HPDE6-E6E7 (cell line): ENCODE measurements at regions not wholly inside any gene's neighbourhood (a gene's known extent, or its start where the extent isn't known, plus 50 kb on each side); places are given as distances from the start of the nearest gene placed in this dataset.

Source experiments
- DNase-seq: peaks from one replicate; pipeline ENCODE4 v3.0.0; 2011; ENCODE audit warnings: missing footprints; ENCODE audit errors: extremely low spot score

- no peak for DNase-seq
Observed at GRCh38 chr21:15241997-15242736, 177.4 kb upstream of the NRIP1 start.

DNA sequence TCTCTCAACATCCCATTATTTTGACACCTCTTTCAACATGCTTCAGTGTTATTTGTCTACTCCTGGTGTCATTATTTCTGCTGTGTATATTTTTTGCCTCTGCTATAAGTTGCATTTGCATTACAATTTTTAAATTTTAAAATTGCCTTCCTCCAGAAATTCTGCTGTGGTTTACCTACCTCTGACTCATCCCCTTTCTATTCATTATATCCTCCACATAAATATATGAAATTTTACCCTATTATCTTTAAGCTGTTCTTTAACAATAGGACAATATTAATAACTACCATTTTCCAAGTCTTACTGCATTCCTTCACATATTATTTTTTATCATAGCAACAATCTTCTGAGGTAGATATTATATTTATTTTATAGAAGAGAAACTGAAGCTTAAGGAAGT lies 178.1 kb upstream of the NRIP1 start:
- no peak for DNase-seq

- DNase-seq, result no peak
Observed at GRCh38 chr21:15243406-15243805, 178.6 kb upstream of the NRIP1 start.

- DNase-seq, result no peak
Observed at GRCh38 chr21:15247613-15248012, 182.8 kb upstream of the NRIP1 start.

DNA sequence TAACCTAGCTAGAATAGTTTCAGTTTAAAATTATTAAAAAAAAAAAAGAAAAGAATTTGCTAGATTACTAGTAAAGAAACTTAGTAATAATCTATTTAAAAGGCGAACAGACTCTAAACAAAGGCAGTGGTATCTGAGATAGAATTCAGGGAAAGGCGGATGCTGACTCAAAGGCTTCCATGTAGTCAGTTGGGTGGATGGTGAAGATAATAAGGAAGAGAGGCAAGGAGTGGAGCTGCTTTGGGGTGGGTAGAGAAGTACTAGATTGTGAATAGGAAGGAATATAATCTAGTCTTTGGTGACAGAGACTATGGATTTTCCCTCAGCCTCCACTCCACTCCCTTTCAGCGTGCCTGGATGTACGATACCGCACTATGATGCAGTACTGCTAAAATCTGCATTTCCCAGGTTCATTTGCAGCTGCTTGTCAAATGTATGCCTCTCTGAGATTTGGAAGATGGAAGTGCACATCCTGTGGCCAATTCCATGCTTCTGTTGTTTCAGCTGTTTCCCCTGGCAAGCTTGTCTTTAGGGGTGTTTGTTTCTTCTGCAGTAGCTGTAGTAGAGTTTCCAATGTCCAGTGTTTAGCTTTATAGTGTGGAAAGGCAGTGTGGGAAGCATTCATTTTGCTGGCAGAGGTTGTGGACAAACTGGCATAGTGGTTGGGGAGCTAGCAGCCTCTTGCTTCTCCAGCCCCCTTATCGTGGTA lies 184.6 kb upstream of the NRIP1 start:
- DNase-seq, result no peak

GRCh38 chr21:15250384-15250783 lies 185.6 kb upstream of the NRIP1 start:
- DNase-seq, result peak; percentile 27

DNA sequence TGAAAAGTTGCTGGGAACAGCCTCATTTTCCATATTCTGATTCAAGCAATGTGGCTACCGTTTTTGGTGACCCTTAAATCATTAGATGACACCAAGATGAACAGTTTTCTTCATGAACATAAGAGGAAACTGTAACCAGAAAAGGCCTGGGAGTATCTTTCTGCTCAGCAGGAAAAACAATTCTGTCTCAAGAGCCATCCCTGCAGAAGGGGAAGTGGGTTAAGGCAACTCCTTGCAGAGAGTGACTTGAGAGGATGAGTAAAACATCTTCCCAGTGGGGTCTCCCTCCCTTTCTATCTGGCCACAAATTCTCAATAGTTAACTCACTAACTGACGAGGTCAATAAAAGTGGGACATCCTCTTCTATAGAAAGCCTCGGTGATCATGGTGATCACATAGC lies 187.6 kb upstream of the NRIP1 start:
- no peak for DNase-seq

DNA sequence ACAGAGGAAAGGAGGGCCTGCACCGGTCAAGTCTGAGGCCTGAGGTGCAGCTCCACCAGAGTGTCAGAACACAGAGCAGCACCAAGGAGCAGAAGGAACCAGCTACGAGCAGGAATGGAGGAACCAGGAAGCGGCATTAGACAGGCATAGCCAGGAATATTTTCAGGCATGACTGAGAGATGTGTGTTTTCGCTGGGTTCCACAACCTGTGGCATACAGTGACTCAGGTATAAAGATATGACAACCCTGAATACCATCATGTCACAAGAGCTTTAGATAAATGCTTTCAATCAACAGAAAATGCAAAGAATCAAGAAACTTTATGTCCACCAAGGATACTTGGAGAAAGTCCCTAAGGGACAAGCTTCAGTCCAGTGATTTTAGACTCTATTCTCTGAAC lies 189.3 kb upstream of the NRIP1 start:
- DNase-seq, result no peak

DNA sequence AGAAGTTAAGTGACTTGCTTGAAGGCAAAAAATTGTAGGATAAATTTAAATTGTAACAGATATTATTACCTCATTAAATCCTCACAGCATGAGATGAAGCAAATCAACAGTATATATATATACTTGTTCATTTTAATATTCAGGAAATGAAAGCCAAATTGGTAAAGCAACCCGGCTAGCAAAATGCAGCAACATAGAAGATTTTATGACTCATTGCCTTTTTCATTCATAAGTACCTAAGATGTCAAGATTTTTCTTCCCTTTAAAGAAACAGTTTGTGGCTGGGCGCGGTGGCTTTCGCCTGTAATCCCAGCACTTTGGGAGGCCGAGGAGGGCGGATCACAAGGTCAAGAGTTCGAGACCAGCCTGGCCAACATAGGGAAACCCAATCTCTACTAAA lies 190.5 kb upstream of the NRIP1 start:
- DNase-seq, result no peak

- DNase-seq, result no peak
Observed at GRCh38 chr21:15255763-15256162, 191.0 kb upstream of the NRIP1 start.

GRCh38 chr21:15256996-15257395 lies 192.2 kb upstream of the NRIP1 start:
- no peak for DNase-seq

GRCh38 chr21:15257646-15258045 lies 192.8 kb upstream of the NRIP1 start:
- no peak for DNase-seq

GRCh38 chr21:15259824-15260223 lies 195.0 kb upstream of the NRIP1 start:
- DNase-seq, result no peak

DNA sequence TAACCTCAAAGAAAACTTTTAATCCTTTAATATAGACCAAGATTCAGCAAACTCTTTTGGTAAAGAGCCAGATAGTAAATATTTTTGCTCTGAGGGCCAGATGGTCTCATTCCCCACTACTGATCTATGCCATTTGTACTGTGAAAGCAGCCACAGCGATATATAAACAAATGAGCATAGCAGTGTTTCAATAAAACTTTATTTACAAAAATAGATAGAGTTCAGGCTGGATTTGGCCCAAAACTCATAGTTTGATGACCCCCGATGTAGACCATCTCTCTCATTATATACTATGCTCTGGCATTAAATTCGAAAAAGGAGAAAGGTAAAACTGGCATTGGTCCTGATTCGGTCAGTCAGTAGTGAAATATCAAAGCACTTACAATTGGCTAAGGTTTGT lies 195.8 kb upstream of the NRIP1 start:
- DNase-seq, result no peak

GRCh38 chr21:15264084-15264665 lies 199.4 kb upstream of the NRIP1 start:
- no peak for DNase-seq

GRCh38 chr21:15272171-15272570 lies 207.4 kb upstream of the NRIP1 start:
- no peak for DNase-seq

DNA sequence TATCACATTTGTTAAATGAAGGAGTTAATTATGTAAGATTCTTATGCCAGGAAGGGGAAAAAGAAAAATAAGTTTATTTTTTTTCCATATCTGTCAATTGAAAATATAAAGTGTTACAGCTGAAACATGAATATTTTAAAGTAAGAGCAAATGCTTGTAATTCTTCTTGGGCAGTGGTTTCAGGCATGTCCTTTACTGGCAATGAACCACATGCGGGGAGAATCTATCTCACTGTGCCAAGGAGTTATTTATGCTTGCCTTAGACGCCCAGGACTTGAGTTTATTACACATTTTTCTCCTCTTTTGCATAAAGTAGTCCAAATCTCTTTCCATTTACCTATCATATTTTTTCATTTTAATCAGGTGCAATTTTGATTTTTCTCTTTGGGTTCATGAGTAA lies 207.8 kb upstream of the NRIP1 start:
- no peak for DNase-seq

DNA sequence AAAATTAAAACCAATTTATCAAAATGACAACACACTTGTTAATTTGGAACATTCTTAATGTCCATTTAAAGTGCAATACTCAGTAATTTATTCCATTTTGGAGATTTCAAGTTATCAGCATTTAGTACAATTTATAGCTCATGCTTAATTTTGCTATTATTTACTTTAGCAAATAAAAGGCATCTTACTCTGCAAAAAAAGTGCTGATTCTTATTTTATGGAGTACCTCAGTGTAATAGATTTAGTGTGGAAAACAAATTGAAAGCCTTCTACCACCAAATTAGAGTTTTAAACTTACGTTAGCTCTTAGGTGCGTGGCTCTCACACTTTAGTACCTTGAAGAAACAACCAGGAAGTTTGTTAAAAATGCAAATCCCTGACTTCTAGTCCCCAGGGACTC lies 208.4 kb upstream of the NRIP1 start:
- no peak for DNase-seq

DNA sequence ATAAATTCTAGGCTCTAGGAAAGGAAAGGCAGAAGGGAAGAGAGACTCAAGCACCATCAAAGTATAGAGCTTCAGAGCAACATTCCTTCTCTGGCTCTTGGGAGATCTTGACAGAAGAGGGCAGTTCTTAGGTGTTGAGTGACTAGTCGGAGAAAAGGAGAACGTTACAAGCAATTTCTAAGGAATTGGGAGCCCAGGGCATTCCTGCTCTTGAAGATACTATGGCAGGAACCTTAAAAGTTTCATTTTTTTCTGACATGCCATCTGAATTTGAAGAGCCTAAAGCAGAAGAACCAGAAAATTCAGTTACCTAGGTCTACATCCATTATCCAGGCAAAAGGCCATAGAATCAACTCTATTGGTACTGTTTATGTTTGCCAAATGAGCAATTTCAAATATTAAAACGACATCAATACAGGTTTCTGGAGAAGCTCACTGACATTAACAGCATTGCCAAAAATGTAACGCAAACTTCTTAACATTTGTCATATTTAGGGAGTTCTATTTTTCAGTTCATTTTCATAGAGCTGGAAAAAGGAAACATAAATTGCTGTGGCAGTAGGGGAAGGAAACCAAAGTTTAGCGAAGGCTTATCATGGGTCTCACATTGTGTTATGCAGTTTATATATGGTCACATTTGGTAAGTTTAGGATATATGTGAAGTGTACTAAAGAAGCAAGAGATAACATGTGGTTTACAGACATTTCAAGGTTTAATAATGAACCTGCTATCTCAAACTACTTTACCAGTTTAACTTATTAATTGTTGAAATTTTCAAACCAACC lies 210.1 kb upstream of the NRIP1 start:
- DNase-seq, result no peak

- DNase-seq, result peak; percentile 2
Observed at GRCh38 chr21:15275615-15276235, 210.9 kb upstream of the NRIP1 start.

GRCh38 chr21:15276243-15276642 lies 211.4 kb upstream of the NRIP1 start:
- DNase-seq, result no peak

DNA sequence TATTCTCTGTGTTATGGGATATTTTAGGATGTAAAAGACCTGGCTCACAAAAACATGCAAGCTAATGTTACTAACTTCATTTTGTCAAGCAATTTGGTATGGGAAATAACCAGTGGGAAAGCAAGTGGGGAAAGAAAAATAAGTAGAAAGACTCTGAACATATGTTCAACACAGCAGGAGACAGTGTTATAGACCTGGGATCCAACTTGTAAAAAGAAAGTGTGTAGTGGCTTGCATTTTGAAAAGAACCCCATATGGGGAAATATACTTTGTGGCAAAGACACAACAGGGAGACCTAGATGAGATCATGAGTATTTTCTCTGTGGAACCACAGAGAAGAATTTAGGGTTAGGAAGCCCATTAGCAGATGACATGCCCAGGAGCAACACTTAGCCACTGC lies 212.7 kb upstream of the NRIP1 start:
- DNase-seq, result no peak
